Testis (tissue), 2 donors: ENCODE measurements at regions not wholly inside any gene's neighbourhood (a gene's known extent, or its start where the extent isn't known, plus 50 kb on each side); places are given as distances from the start of the nearest gene placed in this dataset.
A peak's percentile ranks its signal among the peaks of the same experiment; 100 is the strongest.

Source experiments
- DNase-seq: peaks from one replicate; pipeline ENCODE4 v3.0.0-alpha.2; 2019
- H3K27ac ChIP-seq, 2 donors: fragments of 200-600 bp; sonication (generic); one replicate each; pipeline ENCODE4 v1.5.1; 2019
- H3K27me3 ChIP-seq: fragments of 200-600 bp; sonication (generic); one replicate; pipeline ENCODE4 v1.5.1; 2019
- H3K36me3 ChIP-seq: fragments of 200-600 bp; sonication (generic); one replicate; pipeline ENCODE4 v1.5.1; 2017; ENCODE audit warnings: low read depth; ENCODE audit errors: missing control alignments
- H3K4me1 ChIP-seq: fragments of 200-600 bp; sonication (generic); one replicate; pipeline ENCODE4 v1.5.1; 2019
- H3K4me3 ChIP-seq, 2 donors: fragments of 200-600 bp; sonication (generic); one replicate each; pipeline ENCODE4 v1.5.1; 2017 to 2019
- H3K9me3 ChIP-seq: fragments of 200-600 bp; sonication (generic); one replicate; pipeline ENCODE4 v1.5.1; 2017
- CTCF ChIP-seq, 3 experiments: fragments of 450-650 bp in 2 of 3; fragments of 200-600 bp in 1 of 3; sonication (generic) in 1 of 3; IDR thresholded peaks; one replicate each; pipeline ENCODE4 v1.5.1; 2016 to 2019; ENCODE audit warnings: antibody characterized with exemption in 3 of 3, mild to moderate bottlenecking in 2 of 3, moderate library complexity in 1 of 3
- POLR2A ChIP-seq: fragments of 450-650 bp; IDR thresholded peaks from one replicate; pipeline ENCODE4 v1.6.1; 2017; ENCODE audit warnings: antibody characterized with exemption, mild to moderate bottlenecking, moderate library complexity
- WGBS, 2 donors: methylation state at CpG; one replicate each; pipeline ENCODE4 v1.1.5; 2018; 5-methylcytosine and 5-hydroxymethylcytosine counted together
- intact Hi-C: fragments of 100-400 bp; cut with DNase I; formaldehyde crosslinking; loops from one replicate; pipeline ENCODE4 v1.15.1; 2023; ENCODE audit warnings: low total_unique reads

- 88 to 94% methylated on average over 6 of the region's 6 CpGs for WGBS, 2 donors
- intact Hi-C loops: no loop called here
- TF ChIP-seq CTCF (IDR thresholded peaks at IDR 0.05) (no peak), POLR2A (no peak)
- Histone ChIP-seq H3K27me3 (no peaks in the 10 kb centered on the region), H3K36me3 (no peaks in the 10 kb centered on the region), H3K27ac (no peak overlapping the region), H3K4me3 (no peak overlapping the region), H3K9me3 (no peaks in the 10 kb centered on the region), H3K4me1 (no peaks in the 10 kb centered on the region)
- DNase-seq: no peak
These were observed 1157.4 kb downstream of the TBC1D22A start for GRCh38 chr22:47919893-47920292.

- no peak for DNase-seq
- WGBS, 2 donors: 67 to 82% methylated on average over 4 to 11 of the region's 11 CpGs
These were observed 1156.6 kb downstream of the TBC1D22A start for GRCh38 chr22:47919001-47919441.

GRCh38 chr22:47918276-47918921, 1155.9 kb downstream of the TBC1D22A start:
- no peak for DNase-seq
- no peak overlapping the region for H3K27ac ChIP-seq
- no peaks in the 10 kb centered on the region for H3K27me3 ChIP-seq
- no peaks in the 10 kb centered on the region for H3K4me1 ChIP-seq
- no peaks in the 10 kb centered on the region for H3K9me3 ChIP-seq
- TF ChIP-seq CTCF (IDR thresholded peaks at IDR 0.05): no peak
- H3K4me3 ChIP-seq: no peak overlapping the region
- intact Hi-C loops: no loop called here
- WGBS, 2 donors: 60 to 64% methylated on average over 15 of the region's 15 CpGs
- H3K36me3 ChIP-seq: no peaks in the 10 kb centered on the region

More at GRCh38 chr22:47919001-47919441, 1156.6 kb downstream of the TBC1D22A start:
- intact Hi-C loops: no loop called here
- no peak for TF ChIP-seq POLR2A
- no peak for TF ChIP-seq CTCF (IDR thresholded peaks at IDR 0.05)
- Histone ChIP-seq H3K36me3 (no peaks in the 10 kb centered on the region), H3K27ac (no peak overlapping the region), H3K9me3 (no peaks in the 10 kb centered on the region), H3K4me3 (no peak overlapping the region), H3K4me1 (no peaks in the 10 kb centered on the region), H3K27me3 (no peaks in the 10 kb centered on the region)

- Histone ChIP-seq H3K36me3 (no peaks in the 10 kb centered on the region), H3K4me1 (no peaks in the 10 kb centered on the region), H3K27me3 (no peaks in the 10 kb centered on the region), H3K4me3 (no peak overlapping the region), H3K27ac (no peak overlapping the region), H3K9me3 (no peaks in the 10 kb centered on the region)
- TF ChIP-seq POLR2A (no peak), CTCF (IDR thresholded peaks at IDR 0.05) (no peak)
- 67 to 75% methylated on average over 15 of the region's 15 CpGs for WGBS, 2 donors
- intact Hi-C loops: no loop called here
- peak; percentile 43 for DNase-seq
These were observed 1152.1 kb downstream of the TBC1D22A start for GRCh38 chr22:47914481-47915097.
